ENCODE measurements at regions not wholly inside any gene's neighbourhood (a gene's known extent, or its start where the extent isn't known, plus 50 kb on each side); places are given as distances from the start of the nearest gene placed in this dataset.

DNA sequence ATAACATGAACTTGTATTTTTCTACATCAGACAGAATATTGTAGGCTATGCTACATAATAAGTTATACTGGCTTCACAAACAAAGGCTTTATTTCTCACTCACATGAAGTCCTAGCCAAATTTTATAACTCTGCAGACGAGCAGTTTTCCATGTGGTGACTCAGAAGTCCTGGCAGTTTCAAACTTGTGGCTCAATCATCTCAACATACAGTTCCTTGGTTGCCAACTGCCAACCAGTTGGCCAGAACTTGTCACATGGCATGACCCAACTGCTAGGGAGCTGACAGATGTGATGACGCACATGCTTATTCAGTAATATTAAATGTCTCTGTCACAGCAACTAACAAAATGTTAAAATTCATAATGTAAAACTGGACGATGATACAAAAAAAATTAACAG is 63.8 kb upstream of the ZC3H15 start:
- Histone ChIP-seq H3K4me3 (ENCODE audit: low read depth in 1 of 3, low read length in 3 of 3) (no peak overlapping the region), H3K9ac (ENCODE audit: low read depth in 1 of 2, low read length in 2 of 2) (no peak overlapping the region), H3K27ac (ENCODE audit: low read depth in 1 of 2, low read length in 2 of 2) (no peak overlapping the region), H3K4me1 (ENCODE audit: control insufficient read depth in 4 of 4, insufficient read depth in 4 of 4, low read length in 3 of 4) (no peaks in the 10 kb centered on the region), H3K27me3 (ENCODE audit: control insufficient read depth in 4 of 4, insufficient read depth in 4 of 4, low read length in 3 of 4) (no peaks in the 10 kb centered on the region), H3K36me3 (ENCODE audit: control insufficient read depth in 4 of 4, insufficient read depth in 3 of 4, low read depth in 1 of 4, low read length in 3 of 4) (no peaks in the 10 kb centered on the region), H3K9me3 (ENCODE audit: control insufficient read depth in 4 of 4, low read length in 3 of 4) (no peaks in the 10 kb centered on the region)
- TF ChIP-seq, protein P1, sequence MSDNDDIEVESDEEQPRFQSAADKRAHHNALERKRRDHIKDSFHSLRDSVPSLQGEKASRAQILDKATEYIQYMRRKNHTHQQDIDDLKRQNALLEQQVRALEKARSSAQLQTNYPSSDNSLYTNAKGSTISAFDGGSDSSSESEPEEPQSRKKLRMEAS (IDR thresholded peaks at IDR 0.05), result no peak
- TF ChIP-seq TAF1 (conservative IDR thresholded peaks at IDR 0.05), result no peak
- TF ChIP-seq, protein P2, sequence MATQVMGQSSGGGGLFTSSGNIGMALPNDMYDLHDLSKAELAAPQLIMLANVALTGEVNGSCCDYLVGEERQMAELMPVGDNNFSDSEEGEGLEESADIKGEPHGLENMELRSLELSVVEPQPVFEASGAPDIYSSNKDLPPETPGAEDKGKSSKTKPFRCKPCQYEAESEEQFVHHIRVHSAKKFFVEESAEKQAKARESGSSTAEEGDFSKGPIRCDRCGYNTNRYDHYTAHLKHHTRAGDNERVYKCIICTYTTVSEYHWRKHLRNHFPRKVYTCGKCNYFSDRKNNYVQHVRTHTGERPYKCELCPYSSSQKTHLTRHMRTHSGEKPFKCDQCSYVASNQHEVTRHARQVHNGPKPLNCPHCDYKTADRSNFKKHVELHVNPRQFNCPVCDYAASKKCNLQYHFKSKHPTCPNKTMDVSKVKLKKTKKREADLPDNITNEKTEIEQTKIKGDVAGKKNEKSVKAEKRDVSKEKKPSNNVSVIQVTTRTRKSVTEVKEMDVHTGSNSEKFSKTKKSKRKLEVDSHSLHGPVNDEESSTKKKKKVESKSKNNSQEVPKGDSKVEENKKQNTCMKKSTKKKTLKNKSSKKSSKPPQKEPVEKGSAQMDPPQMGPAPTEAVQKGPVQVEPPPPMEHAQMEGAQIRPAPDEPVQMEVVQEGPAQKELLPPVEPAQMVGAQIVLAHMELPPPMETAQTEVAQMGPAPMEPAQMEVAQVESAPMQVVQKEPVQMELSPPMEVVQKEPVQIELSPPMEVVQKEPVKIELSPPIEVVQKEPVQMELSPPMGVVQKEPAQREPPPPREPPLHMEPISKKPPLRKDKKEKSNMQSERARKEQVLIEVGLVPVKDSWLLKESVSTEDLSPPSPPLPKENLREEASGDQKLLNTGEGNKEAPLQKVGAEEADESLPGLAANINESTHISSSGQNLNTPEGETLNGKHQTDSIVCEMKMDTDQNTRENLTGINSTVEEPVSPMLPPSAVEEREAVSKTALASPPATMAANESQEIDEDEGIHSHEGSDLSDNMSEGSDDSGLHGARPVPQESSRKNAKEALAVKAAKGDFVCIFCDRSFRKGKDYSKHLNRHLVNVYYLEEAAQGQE (IDR thresholded peaks at IDR 0.05), result no peak
- no peak for TF ChIP-seq HNF4A (conservative IDR thresholded peaks at IDR 0.05)
- no peak for TF ChIP-seq SP1 (IDR thresholded peaks at IDR 0.05)
- TF ChIP-seq, protein P3, sequence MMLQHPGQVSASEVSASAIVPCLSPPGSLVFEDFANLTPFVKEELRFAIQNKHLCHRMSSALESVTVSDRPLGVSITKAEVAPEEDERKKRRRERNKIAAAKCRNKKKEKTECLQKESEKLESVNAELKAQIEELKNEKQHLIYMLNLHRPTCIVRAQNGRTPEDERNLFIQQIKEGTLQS (IDR thresholded peaks at IDR 0.05), result no peak
- no peak for TF ChIP-seq RAD21 (IDR thresholded peaks at IDR 0.05)
- TF ChIP-seq RXRA (IDR thresholded peaks at IDR 0.05), result no peak
- TF ChIP-seq JUND (IDR thresholded peaks at IDR 0.05), result no peak
- TF ChIP-seq EGR1 (IDR thresholded peaks at IDR 0.05; ENCODE audit: low read depth in 2 of 2), result no peak
- TF ChIP-seq FOXA2 (IDR thresholded peaks at IDR 0.05), result no peak
- TF ChIP-seq, protein P4, sequence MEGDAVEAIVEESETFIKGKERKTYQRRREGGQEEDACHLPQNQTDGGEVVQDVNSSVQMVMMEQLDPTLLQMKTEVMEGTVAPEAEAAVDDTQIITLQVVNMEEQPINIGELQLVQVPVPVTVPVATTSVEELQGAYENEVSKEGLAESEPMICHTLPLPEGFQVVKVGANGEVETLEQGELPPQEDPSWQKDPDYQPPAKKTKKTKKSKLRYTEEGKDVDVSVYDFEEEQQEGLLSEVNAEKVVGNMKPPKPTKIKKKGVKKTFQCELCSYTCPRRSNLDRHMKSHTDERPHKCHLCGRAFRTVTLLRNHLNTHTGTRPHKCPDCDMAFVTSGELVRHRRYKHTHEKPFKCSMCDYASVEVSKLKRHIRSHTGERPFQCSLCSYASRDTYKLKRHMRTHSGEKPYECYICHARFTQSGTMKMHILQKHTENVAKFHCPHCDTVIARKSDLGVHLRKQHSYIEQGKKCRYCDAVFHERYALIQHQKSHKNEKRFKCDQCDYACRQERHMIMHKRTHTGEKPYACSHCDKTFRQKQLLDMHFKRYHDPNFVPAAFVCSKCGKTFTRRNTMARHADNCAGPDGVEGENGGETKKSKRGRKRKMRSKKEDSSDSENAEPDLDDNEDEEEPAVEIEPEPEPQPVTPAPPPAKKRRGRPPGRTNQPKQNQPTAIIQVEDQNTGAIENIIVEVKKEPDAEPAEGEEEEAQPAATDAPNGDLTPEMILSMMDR (IDR thresholded peaks at IDR 0.05; ENCODE audit: low read depth, low read length, missing input control), result no peak
- no peak for TF ChIP-seq YY1 (IDR thresholded peaks at IDR 0.05)
- TF ChIP-seq, protein P5, sequence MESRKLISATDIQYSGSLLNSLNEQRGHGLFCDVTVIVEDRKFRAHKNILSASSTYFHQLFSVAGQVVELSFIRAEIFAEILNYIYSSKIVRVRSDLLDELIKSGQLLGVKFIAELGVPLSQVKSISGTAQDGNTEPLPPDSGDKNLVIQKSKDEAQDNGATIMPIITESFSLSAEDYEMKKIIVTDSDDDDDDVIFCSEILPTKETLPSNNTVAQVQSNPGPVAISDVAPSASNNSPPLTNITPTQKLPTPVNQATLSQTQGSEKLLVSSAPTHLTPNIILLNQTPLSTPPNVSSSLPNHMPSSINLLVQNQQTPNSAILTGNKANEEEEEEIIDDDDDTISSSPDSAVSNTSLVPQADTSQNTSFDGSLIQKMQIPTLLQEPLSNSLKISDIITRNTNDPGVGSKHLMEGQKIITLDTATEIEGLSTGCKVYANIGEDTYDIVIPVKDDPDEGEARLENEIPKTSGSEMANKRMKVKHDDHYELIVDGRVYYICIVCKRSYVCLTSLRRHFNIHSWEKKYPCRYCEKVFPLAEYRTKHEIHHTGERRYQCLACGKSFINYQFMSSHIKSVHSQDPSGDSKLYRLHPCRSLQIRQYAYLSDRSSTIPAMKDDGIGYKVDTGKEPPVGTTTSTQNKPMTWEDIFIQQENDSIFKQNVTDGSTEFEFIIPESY (IDR thresholded peaks at IDR 0.05), result no peak
- TF ChIP-seq FOXA1 (IDR thresholded peaks at IDR 0.05), result no peak
- TF ChIP-seq GABPA (IDR thresholded peaks at IDR 0.05 in 1 of 2, conservative IDR thresholded peaks at IDR 0.05 in 1 of 2), result no peak
- TF ChIP-seq HNF4G (IDR thresholded peaks at IDR 0.05), result no peak
- TF ChIP-seq NR2F2 (IDR thresholded peaks at IDR 0.05), result no peak
- WGBS, result 76% methylated on average over 3 of the region's 3 CpGs
- DNase-seq (ENCODE audit: low spot score), result no peak

All from liver (tissue), 8 donors.